ENCODE measurements at regions not wholly inside any gene's neighbourhood (a gene's known extent, or its start where the extent isn't known, plus 50 kb on each side); places are given as distances from the start of the nearest gene placed in this dataset.

DNA sequence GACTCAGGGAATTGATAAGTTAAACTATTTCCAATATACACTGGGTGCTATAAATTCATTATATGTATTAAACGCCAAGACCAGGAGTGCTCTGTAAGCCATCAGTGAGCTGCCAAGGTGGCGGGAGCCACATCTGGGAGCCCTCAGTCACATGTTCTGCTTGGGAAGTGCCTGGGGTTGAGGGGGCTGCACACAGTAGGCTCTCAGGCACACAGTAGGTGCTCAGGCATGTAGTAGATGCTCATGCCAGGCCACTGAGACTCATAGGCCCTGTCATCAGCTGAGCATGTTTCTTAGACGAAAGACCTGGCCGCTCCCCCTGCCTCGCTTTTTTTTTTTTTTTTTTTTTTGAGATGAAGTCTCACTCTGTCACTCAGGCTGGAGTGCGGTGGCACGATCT lies 83.3 kb upstream of the BHLHE23 start:
- no peak for DNase-seq (ENCODE audit: extremely low spot score)
- TF ChIP-seq, protein P1, sequence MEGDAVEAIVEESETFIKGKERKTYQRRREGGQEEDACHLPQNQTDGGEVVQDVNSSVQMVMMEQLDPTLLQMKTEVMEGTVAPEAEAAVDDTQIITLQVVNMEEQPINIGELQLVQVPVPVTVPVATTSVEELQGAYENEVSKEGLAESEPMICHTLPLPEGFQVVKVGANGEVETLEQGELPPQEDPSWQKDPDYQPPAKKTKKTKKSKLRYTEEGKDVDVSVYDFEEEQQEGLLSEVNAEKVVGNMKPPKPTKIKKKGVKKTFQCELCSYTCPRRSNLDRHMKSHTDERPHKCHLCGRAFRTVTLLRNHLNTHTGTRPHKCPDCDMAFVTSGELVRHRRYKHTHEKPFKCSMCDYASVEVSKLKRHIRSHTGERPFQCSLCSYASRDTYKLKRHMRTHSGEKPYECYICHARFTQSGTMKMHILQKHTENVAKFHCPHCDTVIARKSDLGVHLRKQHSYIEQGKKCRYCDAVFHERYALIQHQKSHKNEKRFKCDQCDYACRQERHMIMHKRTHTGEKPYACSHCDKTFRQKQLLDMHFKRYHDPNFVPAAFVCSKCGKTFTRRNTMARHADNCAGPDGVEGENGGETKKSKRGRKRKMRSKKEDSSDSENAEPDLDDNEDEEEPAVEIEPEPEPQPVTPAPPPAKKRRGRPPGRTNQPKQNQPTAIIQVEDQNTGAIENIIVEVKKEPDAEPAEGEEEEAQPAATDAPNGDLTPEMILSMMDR (IDR thresholded peaks at IDR 0.05; ENCODE audit: control extremely low read depth, extremely low read depth, low read depth, missing control alignments): no peak
- ChIA-PET POLR2A (no interaction called here), CTCF (no interaction called here)

DNA sequence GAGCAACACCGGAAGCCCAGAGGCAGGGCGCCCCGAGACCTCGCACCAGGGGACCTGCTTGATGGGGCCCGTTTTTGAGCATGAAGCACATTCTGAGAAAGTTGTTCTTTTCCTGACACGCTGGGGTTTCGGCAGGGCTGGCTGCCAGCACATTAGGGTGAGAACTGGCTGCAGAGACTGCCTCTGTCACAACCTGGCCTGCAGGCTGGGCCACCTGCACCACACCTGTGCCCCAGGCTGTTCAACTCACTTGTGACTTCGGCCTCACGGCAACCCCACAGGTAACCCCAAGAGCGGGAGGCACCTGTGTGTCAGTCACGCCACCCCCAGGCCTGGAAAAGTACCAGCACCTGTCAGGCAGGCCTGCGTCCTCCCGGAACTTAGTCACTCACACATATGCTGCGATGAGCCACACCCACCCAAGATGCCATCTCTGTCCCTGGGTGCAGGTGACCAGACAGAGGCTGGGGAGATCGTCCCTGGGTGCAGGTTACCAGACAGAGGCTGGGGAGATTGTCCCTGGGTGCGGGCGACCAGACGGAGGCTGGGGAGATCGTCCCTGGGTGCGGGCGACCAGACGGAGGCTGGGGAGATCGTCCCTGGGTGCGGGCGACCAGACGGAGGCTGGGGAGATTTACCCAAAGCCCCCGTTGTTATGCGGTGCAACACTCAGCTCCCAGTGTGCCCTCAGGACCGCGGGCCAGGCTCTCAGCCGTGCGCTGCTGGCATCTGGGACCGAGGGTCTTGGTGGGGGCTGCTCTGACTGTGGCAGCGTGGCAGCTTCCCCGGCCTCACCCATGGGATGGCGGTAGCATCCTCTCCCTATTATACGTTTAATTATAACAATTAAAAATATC lies 82.5 kb upstream of the BHLHE23 start:
- POLR2A ChIA-PET: no interaction called here
- CTCF ChIA-PET: no interaction called here
- TF ChIP-seq, protein P1 (IDR thresholded peaks at IDR 0.05; ENCODE audit: control extremely low read depth, extremely low read depth, low read depth, missing control alignments): no peak
- DNase-seq (ENCODE audit: extremely low spot score): no peak

GRCh38 chr20:63087872-63088680 lies 81.3 kb upstream of the BHLHE23 start:
- DNase-seq (ENCODE audit: extremely low spot score): no peak
- POLR2A ChIA-PET: no interaction called here
- CTCF ChIA-PET: no interaction called here
- TF ChIP-seq, protein P1 (IDR thresholded peaks at IDR 0.05; ENCODE audit: control extremely low read depth, extremely low read depth, low read depth, missing control alignments): no peak

DNA sequence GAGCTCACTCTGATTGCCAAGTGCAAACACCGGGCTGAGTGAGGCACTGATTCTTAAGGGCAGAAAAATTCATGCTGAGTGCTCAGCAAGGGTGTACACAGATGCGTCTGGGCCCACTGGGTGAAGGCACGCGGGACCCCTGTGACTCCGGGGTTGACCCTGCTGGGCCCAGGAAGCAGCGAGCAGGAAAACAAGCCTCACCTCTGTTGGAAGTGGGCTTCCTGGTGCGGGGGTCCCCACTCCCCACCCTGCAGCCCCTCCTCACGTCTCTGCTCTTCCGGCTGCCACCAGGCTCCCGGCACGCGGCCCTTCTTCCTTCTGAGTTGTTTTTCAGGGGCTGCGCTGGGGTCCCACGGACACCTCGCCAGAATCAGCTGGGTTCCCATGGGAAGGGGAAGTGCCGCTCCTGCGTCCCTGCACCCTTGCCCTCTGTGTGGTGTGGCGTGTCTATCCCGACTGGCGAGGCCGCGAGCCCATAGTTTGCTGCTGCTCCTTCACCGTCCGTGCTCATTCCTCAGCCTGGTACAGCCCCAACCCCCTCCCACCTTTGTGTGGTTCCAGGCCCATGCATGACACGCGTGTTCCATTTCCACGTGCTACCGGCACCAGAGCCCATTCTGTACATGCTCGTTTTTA lies 80.6 kb upstream of the BHLHE23 start:
- ChIA-PET CTCF (no interaction called here), POLR2A (no interaction called here)
- no peak for DNase-seq (ENCODE audit: extremely low spot score)
- TF ChIP-seq, protein P1 (IDR thresholded peaks at IDR 0.05; ENCODE audit: control extremely low read depth, extremely low read depth, low read depth, missing control alignments): no peak

- ChIA-PET POLR2A (no interaction called here), CTCF (interaction anchor here (1.5 kb wide), 1 partner anchor 8 kb away, joined by 4 read pairs; no protein-coding TSS in a partner anchor)
- DNase-seq (ENCODE audit: extremely low spot score): no peak
- TF ChIP-seq, protein P1 (IDR thresholded peaks at IDR 0.05; ENCODE audit: control extremely low read depth, extremely low read depth, low read depth, missing control alignments): no peak
Measured at GRCh38 chr20:63086421-63087235, 79.9 kb upstream of the BHLHE23 start.
